DMS 273 (cell line): ENCODE measurements at regions not wholly inside any gene's neighbourhood (a gene's known extent, or its start where the extent isn't known, plus 50 kb on each side); places are given as distances from the start of the nearest gene placed in this dataset.
"Not testable (repeated sequence)": the region's sequence is repeated elsewhere in the genome, so short reads cannot be mapped to it uniquely, and the experiment has no call there.

Source experiments
- DNase-seq: peaks from one replicate; lab custom pipeline; 2025; ENCODE audit not compliant: unreplicated experiment; lab: John Stamatoyannopoulos, UW

GRCh38 chr4:123133397-123134050, 211.1 kb upstream of the NUDT6 start:
- no peak for DNase-seq

DNA sequence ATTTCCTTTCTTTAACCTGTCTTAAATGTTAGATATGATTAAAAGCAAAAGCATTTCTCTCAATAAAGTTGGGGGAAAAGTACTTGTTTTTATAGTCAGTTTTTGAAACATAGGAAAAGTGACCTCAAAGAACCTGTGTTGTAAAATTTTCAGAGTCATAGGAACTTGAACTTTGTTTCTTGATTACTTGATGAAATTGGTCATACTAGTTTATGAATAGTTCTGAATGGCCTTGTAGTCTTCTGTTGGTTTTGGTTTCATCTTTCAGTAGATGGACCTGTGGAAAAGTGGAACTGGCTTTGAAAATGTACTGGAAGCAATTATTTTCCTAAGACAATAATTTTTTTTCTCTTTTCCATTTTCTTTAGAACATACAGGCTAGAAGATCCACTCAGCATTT, 222.2 kb upstream of the NUDT6 start:
- DNase-seq: no peak

DNA sequence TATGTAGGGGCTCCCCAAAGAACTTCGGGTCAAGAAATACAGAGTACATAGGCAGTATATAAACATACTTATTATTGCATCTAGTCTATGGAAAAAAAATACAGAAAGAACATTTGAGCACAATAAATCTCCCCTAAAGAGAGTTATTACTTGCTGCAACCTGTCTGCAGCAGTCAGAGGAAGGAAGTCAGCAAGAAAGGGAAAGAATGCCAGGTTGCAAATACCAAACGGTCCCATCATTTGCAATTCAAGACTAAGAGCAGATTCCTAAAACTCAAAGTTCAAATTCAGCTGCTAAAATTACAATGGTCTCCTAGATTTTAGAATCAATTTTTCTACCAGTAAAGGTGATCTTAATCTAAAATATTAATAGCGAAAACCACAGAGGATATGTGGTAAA, 236.2 kb upstream of the NUDT6 start:
- DNase-seq: no peak

DNA sequence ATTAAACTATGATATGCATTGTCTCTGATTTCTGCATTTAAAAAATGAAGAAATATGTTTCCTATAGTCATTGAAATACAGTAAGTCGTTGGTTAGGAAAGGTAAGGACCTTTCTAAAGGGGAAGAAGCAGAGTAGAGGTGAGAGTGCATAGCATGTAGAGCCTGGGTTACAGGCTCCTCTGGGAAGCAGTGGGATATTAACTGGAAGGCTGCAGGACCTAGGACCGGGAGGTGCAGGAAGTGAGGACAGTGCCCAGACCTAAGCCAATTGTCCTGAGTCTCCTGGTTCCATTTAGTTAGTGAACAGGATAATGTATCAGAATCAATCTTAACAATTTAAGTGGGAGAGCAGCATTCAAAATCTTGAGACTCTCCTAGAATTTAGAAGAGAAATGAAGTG, 237.1 kb upstream of the NUDT6 start:
- no peak for DNase-seq

DNA sequence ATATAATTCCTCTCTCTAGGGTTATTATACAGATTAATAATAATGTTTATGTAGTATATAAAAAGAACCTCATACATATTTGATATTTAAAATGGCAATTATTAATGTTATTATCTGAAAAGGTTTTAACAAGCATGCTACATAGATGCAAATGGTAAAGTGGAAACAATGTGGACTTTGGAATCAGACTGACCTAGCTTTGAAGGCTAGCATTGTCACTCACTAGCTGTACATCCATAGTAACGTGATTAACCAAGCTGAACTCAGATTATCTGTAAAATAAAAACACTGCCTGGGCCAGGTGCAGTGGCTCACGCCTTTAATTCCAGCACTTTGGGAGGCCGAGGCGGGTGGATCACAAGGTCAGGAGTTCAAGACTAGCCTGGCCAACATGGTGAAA, 233.7 kb upstream of the SPRY1 start:
- no peak for DNase-seq

DNA sequence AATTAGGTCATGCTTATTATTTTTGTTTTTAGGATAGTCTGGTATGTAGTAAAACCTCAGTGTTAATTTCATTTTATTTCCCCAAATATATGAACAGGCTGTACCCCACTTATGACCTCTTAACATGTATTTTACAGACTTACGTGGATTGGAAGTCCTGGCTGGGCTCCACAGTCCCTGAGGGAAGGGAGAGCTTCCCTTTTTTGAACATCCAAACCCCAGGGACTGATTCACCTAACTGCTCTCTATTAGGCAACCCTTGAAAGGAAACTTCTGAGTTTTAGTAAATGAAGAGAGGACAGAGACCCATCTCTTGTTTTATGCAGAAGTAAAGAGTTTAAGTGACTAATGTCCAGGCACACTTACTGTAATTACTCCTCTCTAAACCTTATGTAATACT, 233.1 kb upstream of the SPRY1 start:
- no peak for DNase-seq

GRCh38 chr4:123166023-123166422, 230.6 kb upstream of the SPRY1 start:
- no peak for DNase-seq

GRCh38 chr4:123167931-123168330, 228.7 kb upstream of the SPRY1 start:
- DNase-seq: no peak

DNA sequence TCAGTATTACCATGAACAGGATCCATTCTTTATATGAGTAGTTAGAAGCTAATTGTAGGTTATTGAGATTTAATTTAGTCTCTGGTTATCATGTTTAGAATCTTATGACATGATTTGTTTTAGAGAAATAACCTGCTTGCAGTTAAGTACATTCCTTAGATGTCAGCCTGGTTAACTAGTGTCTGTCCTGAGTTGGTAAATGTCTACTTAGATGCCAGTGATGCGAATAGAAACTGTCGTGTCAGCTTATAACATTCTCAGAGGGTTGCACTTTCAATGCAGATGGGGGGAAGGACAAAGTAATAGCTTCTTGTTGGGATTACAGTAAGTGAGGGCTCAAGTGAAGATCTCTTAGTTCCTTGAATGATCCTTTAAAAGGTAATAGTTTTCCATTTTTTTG, 227.8 kb upstream of the SPRY1 start:
- no peak for DNase-seq

DNA sequence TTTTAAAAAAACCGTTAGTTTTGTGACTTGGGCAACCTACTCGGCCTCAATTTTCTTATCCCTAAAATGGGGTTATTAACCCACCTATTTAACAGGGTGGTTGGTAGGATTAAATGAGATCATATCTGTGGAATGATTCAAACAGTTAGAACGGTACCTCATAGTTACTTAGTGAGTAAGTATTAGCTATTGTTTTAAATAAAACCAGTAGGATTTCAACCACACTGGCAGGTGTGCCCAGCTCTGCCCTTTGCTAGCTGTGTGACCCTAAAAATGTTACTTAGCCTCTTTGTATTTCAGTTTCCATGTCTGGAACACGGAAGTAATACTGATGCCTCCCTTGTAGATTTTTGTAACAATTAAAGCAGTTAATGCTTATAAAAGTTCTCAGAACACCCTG, 225.8 kb upstream of the SPRY1 start:
- no peak for DNase-seq

DNA sequence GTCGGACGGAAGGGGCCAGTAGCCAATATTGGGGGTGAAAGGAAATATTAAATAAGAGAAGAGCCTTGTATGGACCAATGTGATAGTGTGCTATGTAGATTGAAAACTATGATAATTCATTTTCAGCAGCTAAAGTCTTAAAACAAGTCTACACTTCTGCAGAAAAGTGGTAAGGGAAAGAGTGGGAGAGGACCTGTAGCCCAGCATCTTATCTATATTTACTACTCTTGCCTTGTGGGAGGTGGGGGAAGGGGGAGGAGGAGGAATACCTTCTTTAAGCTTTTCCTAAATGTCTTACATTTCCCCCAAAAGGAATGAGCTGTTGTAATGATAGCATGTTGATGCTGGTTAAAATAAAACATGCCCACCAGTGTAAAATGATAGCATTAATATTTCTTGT, 220.0 kb upstream of the SPRY1 start:
- DNase-seq: no peak

GRCh38 chr4:123182289-123182688, 214.3 kb upstream of the SPRY1 start:
- DNase-seq: peak; percentile 2

DNA sequence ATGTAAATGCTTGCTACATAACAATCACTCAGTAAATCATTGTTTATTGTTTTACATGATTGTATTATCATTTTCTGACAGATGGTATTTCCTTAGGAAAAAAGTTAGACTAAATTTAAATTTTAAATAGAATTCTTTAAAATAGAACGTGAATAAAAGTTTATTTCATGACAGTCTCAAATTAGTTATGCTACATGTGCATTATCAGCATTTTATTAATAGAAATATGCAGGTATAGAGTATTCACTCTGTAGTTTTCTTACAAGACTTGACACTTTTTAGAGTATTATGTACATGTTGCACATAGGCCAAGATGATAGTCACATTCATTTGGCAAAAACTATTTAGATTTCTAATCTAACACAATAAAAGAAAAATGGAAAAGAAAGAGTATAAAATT, 213.3 kb upstream of the SPRY1 start:
- DNase-seq: no peak

- not testable (repeated sequence) for DNase-seq
Observed at GRCh38 chr4:123183754-123184153, 212.8 kb upstream of the SPRY1 start.

GRCh38 chr4:123186731-123187130, 209.9 kb upstream of the SPRY1 start:
- DNase-seq: no peak

DNA sequence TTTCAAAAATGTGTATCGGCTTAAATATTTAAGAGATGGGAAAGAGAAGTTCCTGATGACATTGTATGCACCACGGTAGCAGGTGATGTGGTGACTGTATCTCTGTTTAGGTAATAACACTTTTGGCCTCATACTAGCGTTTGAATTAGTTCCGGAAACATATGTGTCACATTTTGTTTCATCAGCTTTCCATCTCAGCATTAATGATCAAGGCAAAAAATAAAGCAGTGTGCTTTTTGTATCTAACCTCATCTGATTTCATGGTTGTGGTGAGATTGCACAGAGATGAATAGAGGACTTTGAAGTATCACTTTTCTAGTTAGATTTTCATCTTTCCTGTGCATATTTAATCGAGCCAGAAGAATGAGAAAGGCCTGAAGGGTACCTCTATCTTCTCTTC, 206.4 kb upstream of the SPRY1 start:
- DNase-seq: no peak

DNA sequence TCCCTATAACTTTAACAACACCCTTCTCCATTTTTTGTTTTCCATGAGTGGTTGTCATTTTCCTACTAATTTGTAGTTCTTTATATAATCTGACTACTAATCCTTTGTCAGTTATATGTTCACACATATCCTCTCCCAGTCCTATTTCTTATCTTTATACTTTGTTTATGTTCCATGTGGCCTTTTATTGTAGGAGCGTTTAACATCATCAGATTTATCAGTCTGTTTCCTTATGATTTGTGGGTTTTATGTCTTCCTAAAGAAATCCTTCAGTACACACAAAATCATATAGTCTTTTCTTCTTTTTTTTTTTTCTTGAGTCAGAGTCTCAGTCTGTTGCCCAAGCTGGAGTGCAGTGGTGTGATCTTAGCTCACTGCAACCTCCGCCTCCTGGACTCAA, 204.9 kb upstream of the SPRY1 start:
- no peak for DNase-seq

GRCh38 chr4:123193802-123194367, 202.7 kb upstream of the SPRY1 start:
- DNase-seq: no peak

GRCh38 chr4:123198706-123199105, 197.9 kb upstream of the SPRY1 start:
- no peak for DNase-seq

DNA sequence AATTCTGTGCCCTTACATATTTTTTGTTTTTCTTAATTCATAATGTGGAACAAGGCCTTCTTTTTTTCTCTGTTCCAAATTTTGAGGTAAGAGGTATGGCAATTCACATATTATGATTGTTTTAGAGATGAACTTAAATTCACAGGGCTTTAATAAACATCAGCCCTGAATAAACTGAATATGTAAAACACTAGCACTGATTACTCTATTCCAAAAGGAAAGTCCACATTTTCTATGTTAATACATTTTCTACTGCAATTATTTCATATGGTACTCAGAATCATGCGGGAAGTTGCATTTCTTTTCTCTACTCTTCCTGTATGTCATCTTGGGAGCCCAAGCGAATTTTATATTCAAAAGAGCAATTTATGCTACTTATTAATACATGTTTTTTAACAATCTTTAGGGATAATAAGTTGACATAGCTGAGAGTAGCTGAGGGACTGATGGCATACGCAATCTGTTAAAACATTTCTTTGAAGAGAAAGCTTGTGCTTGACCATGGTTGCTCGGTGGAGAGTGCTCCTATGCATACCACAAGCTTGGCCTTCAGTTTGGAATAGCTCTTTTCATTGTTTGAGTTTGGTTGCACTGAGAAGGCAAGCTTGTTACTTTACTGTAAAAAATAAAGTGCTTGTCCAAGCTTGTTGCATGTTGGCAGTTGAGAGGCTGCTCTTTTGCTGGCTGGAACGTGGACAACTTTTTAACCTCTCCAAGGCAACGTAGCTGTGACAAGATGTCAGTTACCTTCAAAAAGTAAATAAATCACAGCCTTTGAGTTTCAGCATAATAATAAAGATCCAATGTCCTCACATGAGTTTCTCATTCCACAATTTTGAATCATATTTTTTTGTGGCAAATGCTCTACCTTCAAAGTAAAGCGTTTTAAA, 196.3 kb upstream of the SPRY1 start:
- no peak for DNase-seq

GRCh38 chr4:123204737-123205136, 191.9 kb upstream of the SPRY1 start:
- DNase-seq: no peak

DNA sequence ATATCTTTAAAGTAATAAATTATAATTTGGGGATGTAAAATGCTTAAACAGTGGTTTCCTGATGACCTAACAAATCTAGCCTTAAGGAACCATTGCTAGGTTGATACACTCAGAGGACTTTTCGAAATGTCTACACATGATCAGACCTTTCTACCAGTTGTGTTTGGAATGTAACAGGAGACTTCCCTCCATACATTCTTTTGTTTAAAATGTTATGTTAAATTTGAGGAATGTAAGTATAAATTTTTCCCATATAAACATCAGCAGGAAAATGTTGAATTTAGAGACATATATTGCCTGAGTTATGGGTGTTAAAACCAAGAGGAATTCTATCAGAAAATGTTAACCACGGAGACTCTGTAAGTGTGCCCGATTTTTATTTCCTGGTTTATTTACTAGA, 190.6 kb upstream of the SPRY1 start:
- DNase-seq: no peak
